ENCODE measurements at regions not wholly inside any gene's neighbourhood (a gene's known extent, or its start where the extent isn't known, plus 50 kb on each side); places are given as distances from the start of the nearest gene placed in this dataset.

GRCh38 chr1:163761898-163762297 is 440.1 kb downstream of the NUF2 start:
- TF ChIP-seq CTCF (IDR thresholded peaks at IDR 0.05; ENCODE audit: borderline replicate concordance, extremely low read depth, low read length, poor library complexity, severe bottlenecking): no peak
- no peak for TF ChIP-seq EZH2 (IDR thresholded peaks at IDR 0.05; ENCODE audit: borderline replicate concordance, low read depth, low read length, severe bottlenecking)
